HK-2 (cell line): ENCODE measurements at regions not wholly inside any gene's neighbourhood (a gene's known extent, or its start where the extent isn't known, plus 50 kb on each side); places are given as distances from the start of the nearest gene placed in this dataset.
"Not testable (repeated sequence)": the region's sequence is repeated elsewhere in the genome, so short reads cannot be mapped to it uniquely, and the experiment has no call there.

ENCODE experiments used
- DNase-seq: peaks from one replicate; pipeline ENCODE4 v3.0.0-alpha.2; 2018; ENCODE audit not compliant: unreplicated experiment

DNA sequence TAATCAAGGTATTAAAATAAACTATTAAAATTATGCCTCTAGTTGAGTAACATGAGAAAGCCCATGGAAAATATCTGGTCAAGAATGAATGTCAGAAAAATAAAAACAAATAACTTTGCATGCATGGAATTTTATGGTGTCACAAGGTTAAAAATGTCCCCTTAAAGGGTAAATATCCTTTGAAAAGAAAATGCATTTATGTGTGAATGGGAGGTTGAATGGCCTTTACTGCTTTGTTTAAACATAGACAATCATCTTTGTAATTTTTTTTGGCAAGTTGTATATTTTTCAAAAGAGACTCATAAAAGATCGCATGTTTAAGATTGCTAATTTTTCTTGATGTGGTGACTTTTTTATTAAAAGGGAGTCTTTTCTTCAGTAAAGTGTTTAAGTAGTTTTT, 564.2 kb downstream of the NR2F2 start:
- DNase-seq: no peak

DNA sequence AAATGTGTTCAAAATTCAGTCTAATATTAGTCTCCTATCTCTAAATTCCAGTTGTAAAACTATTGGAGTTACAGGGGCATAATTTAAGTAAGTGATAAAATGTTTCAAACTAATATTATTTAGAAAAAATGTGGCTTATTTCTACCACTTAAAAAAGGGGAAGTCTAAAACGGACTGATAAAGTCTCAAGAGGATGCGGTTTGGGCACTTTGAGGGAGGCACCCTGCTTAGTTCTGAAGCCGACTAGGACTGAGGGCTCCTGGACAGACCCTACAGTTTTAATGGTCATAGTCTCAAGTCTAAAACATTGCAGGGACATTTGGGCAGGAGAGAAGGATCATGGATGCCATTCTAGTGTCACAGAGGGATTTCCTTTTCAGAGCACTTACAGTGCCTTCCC, 566.3 kb downstream of the NR2F2 start:
- no peak for DNase-seq

DNA sequence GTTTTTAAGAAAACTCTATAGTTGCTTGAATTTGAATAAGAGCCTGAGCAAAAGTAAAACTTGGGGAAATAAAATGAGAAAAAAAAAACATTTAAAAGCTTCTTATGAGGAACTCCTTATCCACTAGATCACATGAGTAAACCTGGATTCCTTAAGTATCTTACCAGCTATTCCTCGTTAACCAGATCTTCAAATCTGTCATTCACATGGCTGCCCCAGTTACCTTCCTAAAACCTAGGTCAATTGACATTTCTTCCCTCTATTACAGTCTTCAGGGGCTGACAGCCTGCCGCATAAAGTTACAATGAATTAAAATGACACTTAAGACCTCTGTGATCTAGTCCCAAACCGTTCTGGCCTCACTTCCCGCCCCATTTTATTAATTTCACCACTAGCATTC, 583.6 kb downstream of the NR2F2 start:
- DNase-seq: no peak

DNA sequence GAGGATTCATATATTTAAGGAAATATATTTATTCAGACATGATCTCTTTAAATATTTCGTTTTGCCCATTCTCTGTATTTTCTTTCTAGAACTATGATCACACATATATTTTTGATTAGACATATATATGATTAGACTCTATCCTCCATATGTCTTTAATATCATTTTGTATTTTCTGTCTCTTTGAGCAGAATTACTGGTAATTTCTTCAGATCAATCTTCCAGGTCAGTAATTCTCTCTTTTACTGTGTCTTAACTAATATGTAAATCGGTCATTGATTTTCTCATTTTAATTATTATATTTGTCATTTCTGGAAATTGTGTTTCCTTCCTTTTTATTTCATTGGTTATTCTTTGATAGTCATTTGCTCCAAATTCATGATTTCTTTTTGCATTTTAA, 586.2 kb downstream of the NR2F2 start:
- DNase-seq: no peak

DNA sequence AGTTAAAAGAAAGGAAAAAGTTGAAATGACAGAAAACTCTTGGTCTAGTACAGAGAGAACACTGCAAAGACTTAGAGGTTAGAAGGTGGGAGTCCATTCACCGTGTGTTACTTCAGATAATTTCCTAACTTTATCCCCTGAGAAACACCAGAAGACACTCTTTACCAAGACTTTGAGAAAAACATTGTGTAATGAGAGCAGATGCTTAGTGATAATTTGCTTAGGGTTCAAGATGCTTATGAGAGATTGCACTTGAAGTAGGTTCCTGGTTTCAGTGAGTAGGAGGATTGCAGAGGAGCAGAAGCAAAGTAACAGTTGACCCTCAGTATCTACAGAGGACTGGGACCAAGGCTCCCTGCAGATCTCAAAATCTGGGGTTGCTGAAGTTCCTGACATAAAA, 594.1 kb downstream of the NR2F2 start:
- no peak for DNase-seq

DNA sequence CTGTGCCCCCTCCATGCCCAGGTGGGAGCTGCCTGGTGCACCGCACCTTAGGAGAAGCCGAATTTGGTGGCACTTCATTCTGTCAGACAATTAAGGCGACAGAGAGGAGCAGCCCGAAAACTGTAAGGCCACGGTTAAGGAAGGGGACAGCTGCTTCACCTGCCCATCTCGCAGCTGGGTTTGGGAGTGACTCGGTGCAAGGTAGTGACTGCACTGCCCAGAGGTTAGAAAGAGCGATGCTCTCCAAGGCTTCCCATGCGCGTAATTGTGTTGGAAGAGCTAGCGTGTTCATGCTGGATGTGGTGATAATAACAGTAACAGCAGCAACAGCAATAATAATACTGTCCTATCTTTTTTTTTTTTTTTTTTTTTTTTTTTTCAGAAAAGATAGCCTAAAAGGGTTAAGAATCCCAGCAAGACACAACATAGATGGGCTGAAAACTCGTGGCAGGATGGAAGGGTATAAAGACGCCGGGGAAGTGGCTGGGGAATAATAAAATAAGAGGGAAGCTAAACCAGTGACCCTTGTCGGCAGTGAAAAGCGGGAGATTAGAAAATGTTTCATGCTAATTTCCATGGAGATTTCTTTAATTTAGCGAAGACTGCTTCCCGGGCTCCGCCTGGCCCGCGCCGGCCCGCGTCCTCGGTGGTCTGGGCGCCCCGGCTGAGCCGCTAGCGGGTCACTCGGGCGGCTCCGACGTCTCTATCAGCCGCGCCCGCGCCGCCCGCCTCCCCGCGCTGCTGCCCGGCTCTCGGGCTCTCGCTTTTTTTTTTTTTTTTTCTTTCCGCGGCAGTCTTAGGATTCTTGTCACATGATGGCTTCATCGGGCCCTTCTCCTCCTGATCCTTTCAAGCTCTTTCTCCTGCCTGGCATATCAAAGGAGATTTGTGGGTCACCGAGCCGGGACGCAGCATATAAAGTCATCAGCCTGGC, 617.1 kb downstream of the NR2F2 start:
- DNase-seq: no peak

DNA sequence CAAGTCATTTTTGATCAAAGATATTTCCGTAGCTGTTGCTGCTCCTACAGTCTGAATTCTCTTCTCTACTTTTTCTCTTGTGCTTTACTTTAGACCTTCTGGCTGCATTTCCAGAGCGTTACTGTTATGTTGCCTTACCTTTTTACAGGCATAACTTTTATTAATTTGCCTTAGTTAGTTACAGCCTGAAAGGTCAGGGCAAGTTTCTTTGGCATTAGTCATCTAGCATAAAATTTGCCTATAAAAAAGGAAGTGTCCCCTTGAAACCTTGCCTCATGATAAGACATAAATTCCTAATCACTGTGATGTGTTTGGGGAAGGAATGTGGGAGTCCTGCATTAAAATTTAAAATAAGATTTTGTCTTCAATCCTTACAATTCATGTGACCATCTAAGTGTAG, 618.5 kb downstream of the NR2F2 start:
- DNase-seq: no peak

DNA sequence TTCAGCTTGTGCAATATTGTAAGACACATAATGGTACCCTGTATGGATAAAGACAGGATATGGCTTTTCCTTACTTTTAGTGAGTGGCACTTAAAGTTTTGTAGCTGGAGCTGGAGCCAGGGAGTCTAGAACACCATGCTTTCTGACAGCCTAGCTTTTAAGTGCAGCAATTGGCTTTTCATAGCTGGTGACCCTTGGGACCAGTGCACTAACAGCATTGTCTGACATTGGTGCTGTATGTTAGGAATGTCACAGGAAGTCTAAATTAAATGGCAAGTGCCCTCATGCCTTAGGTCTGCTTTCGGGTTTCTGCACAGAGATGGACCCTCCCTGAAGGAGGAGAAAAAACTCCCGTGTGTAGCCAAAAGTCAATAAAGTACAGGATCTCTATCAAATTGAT, 628.2 kb downstream of the NR2F2 start:
- DNase-seq: no peak

DNA sequence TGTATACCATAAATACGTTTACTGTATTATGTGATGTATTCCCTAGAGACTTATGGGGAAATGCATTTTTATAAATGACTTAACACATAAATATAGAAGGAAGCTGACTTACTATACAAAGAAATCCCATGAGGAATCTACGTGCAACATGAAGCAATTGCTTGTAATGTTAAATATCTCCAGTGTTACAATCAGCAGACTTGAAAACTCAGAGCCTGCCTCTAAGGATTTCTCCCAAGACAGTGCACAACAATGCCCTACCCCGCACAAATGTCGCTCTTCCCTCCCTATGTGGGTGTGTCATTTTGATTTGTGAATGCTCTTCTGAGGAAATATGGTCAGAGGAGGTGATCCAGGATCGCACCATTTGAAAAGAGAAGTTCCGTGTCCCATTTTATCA, 629.0 kb downstream of the NR2F2 start:
- DNase-seq: no peak

DNA sequence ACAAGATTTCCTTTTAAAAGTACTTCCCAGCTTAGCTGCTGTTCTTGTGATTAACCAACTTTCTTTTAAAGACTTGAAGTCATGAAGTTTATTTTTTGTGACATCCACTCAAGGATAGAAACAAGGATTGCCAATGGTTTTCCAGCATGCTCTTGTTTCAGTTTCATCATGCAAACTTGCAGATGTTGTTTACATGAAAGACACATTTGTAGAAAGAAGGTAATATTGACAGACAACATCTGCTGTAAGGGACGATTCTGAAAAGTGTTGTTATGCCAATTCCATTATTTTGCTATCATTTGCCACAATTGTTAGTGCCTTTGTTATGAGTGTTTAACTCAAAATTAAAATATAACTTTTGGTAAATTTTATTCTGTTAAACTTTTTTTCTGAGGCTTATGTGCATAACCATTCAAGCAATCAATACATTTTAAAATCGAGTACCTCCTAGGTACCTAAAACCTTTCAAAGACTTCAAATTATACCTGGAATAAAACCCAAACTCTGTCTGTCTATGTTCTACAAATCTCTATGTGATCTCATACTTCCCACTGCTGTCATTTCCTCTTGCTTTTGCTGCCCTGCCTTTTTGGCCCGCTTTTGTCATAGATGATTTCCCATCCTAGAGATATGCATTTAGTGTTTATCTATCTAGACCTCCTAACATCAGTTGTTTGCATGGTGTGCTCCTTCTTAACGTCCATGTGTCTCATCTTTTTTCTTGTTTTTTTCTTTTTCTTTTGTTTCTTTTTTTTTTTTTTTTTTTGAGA, 630.4 kb downstream of the NR2F2 start:
- DNase-seq: no peak

DNA sequence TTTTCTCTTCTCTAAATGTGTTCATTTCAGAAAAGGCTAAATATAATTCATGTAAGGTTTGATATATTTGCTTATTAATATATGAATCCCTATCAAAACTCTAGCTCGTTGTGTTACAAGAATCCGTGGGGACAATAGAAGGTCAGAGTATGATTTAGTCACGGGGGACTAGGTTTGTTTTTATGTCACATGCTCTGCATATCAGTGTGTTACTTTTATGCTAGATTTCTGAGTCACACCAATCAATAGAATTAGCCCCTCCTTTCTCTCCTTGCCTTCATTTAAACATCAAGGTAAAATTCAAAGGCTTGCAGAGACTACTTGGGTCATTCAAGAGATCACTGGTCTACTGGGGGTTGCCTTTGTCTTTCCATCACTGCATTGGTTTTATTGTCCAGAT, 636.1 kb downstream of the NR2F2 start:
- DNase-seq: no peak

DNA sequence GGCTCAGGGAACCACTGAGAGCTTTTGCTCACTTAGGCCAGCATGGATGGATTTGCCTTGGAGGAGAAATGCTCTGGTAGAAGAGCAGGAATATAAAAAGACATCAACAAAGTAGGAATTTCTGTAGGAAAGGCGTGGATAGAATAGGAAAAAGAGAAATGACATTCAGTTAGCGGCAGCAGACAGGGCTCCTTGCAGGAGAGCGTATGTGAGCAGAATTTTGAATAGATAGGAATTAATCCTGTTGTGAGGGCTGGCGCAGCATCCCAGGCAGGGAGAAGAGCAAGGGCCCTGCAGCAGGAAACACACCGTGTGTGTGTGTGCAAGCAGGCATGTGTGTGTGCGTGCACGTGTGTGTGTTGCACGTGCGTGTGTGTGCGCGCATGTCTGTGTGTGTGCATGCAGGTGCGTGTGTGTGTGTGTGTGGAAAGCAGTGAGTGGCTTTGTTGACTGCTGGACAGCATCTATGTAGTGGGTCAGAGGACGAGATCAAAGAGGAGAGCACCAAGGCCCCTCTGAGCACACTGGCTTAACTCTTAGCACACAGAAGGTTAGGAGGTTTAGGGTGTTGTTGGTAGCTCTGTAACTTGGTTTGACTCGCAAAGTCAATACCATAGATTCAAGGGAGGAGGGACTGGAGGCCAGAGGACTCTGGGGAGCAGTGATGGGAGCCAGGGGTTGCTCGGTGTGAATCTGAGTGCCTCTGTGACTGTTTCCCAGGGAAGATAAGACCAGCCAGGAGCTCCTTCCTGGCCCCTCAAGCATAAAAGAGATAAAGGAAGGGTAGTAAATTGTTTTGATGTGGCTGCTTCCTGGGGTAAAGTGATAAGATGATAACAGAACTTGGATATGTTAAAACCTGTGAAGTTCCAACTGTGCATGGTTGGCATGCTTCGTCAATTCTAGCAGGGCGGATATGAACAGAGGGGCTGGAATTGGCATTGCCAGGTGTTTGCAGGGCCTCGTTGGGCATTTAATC, 639.5 kb downstream of the NR2F2 start:
- no peak for DNase-seq

DNA sequence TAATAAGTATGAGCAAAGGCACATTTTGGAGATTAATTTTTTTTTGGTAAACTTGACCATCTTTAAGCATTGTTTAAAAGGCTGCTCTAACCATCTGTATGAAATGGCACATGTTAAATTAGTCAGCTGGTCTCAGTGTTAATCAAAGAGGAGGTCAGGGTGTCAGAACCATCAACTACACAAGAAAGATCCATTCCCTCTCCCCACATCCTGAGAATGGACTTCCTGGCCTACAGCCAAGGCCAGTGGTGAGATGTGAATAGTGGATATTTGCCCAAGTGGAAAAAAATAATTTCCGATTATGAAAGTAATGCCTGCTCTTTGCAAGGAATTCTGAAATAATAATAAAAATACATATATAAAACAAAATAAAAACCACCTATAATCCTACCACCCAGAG, 641.7 kb downstream of the NR2F2 start:
- no peak for DNase-seq

DNA sequence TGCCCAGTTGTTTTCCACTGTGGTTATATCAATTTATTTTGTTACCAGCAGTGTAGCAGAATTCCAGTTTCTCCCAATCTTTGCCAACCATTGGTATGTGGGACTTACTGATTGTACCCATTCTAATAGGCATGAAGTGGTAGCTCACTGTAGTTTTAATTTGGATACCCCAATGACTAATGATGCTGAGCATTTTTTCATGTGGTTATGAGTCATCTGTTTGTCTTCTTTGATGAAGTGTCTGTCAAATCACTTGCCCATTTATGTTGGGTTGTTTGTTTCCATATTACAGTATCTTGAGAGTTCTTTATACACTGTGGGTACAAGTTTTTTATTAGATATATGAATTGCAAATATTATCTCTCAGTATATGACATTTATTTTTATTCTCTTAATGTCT, 644.3 kb downstream of the NR2F2 start:
- DNase-seq: no peak

DNA sequence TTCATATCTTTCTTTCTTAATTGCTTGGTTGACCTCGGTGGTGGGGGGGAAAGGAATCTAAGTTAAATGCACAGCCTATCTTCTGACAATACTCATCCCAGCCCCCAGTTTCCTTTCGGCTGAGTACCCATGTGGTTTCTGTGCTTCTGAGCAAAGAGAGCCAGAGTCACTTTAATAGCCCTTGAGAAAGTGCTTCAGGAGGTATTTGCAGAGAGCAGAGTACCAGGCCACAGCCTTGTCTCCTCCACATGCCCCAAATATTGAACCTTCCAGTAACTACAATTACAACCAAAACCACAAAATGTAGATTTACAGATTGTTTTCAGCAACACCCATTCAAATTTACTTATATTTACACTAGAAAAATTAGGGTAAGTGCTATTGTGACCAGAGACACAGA, 647.4 kb downstream of the NR2F2 start:
- no peak for DNase-seq

DNA sequence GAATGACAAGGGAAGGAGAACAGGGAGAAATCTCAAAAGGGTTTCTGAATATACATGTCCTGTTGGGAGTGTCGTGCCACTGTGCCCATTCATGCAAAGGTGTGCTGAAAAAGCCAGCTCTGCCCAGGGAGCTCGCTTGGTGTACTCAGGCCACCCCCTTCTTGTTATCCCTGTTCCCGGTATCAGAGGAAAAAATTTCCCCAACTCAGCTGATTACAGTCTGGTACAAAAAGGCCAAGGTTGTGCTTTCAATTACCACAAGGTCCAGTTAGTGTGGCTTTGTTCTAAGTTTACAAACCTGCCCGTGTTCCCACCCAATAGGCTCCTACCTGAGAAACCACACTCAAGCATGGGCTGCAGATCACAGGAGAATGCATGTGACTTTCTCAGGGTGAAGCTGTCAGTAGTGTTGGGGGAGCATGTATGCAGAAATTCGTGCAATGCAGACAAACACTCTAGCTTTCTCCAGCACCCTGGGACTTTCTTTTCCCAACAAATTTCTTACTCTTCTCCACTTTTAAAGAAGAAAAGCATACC, 648.5 kb downstream of the NR2F2 start:
- DNase-seq: no peak

DNA sequence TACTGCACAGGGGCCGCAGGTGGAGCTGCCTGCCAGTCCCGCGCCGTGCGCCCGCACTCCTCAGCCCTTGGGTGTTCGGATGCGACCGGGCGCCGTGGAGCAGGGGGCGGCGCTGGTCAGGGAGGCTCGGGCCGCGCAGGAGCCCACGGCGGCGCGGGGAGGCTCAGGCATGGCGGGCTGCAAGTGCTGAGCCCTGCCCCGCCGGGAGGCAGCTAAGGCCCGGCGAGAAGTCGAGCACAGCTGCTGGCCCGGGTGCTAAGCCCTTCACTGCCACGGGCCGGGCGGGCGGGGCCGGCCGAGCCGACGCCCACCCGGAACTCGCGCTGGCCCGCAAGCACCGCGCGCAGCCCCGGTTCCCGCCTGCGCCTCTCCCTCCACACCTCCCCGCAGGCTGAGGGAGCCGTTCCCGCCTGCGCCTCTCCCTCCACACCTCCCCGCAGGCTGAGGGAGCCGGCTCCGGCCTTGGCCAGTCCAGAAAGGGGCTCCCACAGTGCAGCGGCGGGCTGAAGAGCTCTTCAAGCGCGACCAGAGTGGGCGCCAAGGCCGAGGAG, 653.7 kb downstream of the NR2F2 start:
- DNase-seq: not testable (repeated sequence)

DNA sequence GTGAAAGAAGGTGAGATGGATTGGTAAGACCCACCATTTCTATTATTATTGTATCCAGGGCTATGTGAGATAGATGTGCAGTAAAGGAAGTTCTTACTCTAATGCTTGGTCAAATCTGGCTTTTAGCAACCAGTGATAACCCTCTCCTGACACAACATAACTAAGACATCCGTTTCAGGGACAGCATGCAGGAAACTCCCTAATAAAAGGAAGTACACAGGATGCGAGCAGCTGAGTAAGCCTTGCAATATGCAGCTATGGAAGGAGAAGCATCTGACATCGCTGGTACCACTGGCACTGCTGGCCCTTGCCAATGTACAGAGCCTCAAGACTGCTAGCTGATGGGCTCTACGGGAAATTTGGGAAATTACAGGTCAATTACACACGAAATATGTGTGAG, 662.3 kb downstream of the NR2F2 start:
- DNase-seq: no peak

DNA sequence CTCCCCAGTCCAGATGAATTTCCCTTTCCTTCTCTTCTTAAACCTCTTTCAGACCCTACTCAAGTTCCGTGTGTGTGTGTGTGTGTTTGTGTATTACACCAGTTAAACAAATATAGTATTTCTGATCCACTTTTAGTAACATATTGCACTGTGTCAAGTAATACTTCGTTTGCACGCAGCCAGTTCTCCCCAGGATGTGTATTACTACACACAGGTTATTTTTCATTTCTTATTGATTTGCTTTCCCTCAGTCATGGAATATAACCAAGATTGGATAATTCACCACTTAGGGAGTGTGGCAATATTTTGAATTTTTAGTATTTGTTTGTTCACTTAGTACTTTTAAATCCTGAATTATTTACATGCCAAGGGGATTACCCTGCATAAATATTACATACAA, 667.0 kb downstream of the NR2F2 start:
- DNase-seq: no peak

DNA sequence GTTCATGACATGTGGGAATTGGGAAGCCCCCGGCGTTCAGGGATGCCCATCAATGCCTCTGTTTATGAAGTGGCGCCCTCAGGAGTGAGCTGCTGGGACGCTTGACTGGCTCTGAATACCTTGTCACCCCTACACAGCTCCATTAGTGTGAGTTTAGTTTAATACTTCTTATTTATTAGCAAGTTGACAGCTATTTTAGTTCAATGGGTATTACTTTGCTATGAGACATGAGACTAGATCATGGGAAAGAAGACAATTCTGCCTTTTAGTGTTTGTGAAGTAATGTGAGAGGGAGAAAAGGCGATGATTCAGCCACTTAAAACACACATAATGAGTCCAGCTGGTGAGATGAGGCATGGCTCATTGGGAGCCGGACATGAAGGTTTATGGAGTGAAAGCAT, 678.5 kb downstream of the NR2F2 start:
- no peak for DNase-seq

DNA sequence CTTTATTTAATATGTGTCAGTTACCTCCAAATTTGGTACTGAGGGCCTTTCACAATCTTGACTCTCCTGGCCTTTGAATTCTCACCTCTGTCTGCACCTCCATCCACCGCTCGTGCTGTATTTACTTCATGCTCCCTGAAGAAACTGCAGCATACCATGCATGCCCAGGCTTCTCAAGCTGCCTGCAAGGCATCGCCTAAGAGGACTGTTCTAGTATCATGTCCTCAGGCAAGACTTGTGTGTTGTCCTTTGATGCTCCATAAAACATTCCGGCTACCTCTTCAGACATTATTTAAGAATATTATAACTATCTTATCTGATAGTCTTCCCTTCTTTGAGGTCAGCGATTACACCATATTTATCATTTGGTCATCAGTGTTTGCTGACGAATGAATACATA, 682.5 kb downstream of the NR2F2 start:
- DNase-seq: no peak
